Omental fat pad (tissue), 3 donors: ENCODE measurements at regions not wholly inside any gene's neighbourhood (a gene's known extent, or its start where the extent isn't known, plus 50 kb on each side); places are given as distances from the start of the nearest gene placed in this dataset.

Source experiments
- ATAC-seq: fragments of 150-250 bp; one replicate; pipeline ENCODE4 v1.9.1; 2016; ENCODE audit warnings: mild to moderate bottlenecking, moderate library complexity; ENCODE audit not compliant: low FRiP score
- DNase-seq: peaks from one replicate; pipeline ENCODE4 v3.0.0-alpha.2; 2019; ENCODE audit warnings: low spot score
- TF ChIP-seq, protein P1 (sequence below), 3 donors: fragments of 450-650 bp; IDR thresholded peaks; one replicate each; pipeline ENCODE4 v1.5.1; 2016 to 2017; ENCODE audit warnings: antibody characterized with exemption in 3 of 3, mild to moderate bottlenecking in 3 of 3, moderate library complexity in 2 of 3

GRCh38 chr20:12207875-12208274 is 290.2 kb downstream of the BTBD3 start:
- TF ChIP-seq, protein P1, sequence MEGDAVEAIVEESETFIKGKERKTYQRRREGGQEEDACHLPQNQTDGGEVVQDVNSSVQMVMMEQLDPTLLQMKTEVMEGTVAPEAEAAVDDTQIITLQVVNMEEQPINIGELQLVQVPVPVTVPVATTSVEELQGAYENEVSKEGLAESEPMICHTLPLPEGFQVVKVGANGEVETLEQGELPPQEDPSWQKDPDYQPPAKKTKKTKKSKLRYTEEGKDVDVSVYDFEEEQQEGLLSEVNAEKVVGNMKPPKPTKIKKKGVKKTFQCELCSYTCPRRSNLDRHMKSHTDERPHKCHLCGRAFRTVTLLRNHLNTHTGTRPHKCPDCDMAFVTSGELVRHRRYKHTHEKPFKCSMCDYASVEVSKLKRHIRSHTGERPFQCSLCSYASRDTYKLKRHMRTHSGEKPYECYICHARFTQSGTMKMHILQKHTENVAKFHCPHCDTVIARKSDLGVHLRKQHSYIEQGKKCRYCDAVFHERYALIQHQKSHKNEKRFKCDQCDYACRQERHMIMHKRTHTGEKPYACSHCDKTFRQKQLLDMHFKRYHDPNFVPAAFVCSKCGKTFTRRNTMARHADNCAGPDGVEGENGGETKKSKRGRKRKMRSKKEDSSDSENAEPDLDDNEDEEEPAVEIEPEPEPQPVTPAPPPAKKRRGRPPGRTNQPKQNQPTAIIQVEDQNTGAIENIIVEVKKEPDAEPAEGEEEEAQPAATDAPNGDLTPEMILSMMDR (IDR thresholded peaks at IDR 0.05): no peak
- ATAC-seq (no peak), DNase-seq (no peak)

- no peak for DNase-seq
- TF ChIP-seq, protein P1 (IDR thresholded peaks at IDR 0.05): no peak
- ATAC-seq: no peak
These were observed 292.9 kb downstream of the BTBD3 start for GRCh38 chr20:12210591-12210990.

- DNase-seq: no peak
- TF ChIP-seq, protein P1 (IDR thresholded peaks at IDR 0.05): no peak
- ATAC-seq: no peak
These were observed 293.7 kb downstream of the BTBD3 start for GRCh38 chr20:12211361-12211760.

- ATAC-seq (no peak), DNase-seq (no peak)
- TF ChIP-seq, protein P1 (IDR thresholded peaks at IDR 0.05): no peak
These were observed 299.7 kb downstream of the BTBD3 start for GRCh38 chr20:12217382-12217781.

DNA sequence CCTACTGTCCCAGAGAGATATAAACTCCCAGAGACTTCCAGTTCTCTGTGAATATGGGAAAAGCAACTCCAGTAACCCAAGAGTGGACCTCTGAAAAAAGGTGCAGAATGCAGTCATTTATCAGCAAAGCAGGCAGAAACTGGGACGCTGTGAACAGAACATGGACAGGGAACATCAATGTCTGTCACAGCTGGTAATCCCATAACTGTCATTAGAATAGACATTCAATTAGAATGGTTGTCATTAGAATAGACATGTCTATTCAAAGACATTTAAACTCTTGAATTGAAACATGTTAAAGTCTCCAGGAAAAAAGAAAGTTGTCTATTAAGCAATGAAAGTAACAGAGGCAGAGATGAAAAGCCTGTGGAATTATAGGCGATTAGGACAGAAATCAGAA is 302.1 kb downstream of the BTBD3 start:
- TF ChIP-seq, protein P1 (IDR thresholded peaks at IDR 0.05): no peak
- DNase-seq (no peak), ATAC-seq (no peak)

- DNase-seq (no peak), ATAC-seq (no peak)
- TF ChIP-seq, protein P1 (IDR thresholded peaks at IDR 0.05): no peak
These were observed 305.4 kb downstream of the BTBD3 start for GRCh38 chr20:12223057-12223456.

GRCh38 chr20:12225898-12226297 is 308.2 kb downstream of the BTBD3 start:
- TF ChIP-seq, protein P1 (IDR thresholded peaks at IDR 0.05): no peak
- ATAC-seq (no peak), DNase-seq (no peak)
